HG03520 (cell line): ENCODE measurements at regions not wholly inside any gene's neighbourhood (a gene's known extent, or its start where the extent isn't known, plus 50 kb on each side); places are given as distances from the start of the nearest gene placed in this dataset.
"Not testable (repeated sequence)": the region's sequence is repeated elsewhere in the genome, so short reads cannot be mapped to it uniquely, and the experiment has no call there.

Experiments
- ATAC-seq: cut with Tn5 transposase; IDR thresholded peaks from one replicate; pipeline ENCODE4 v1.9.1; 2021; ENCODE audit warnings: mild to moderate bottlenecking, moderate library complexity; ENCODE audit not compliant: unreplicated experiment

DNA sequence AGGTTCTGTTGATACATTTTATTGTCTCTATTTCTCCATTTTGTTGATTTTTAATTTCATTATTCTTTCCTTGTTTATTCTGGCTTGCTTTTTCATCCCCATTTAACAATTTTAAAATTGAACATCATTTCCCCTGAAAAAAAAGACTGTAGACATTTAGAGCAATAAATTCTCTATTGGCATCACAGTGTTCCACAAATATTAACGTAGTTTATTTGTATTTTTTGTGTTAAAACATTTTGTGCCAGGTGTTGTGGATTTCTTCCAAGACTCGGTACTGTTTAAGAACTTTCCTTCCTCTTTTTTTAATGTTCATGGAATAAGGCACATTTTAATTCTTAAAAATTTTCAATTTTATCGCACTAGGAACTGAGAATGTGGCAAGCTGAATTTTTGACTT, 156.1 kb upstream of the NPY start:
- no peak for ATAC-seq

- ATAC-seq = no peak
Measured at GRCh38 chr7:24129597-24129996, 154.4 kb upstream of the NPY start.

DNA sequence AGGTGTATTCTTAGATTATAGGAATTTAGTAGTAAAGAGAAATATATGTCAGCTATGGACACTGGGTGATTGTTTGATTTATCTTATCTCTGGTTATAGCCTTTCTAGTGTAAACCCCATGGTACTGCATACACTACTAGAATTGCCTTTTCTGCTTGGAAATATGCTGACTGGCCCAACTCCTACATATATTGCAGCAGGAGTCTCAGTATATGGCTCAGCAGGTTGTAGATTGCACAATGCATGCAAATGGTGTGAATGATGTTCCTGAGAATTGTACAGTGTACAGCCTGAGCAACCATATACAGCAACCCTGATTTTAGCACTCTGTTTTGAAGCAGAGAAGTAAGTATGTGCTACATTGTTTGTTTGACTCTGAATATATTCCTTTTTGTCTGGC, 153.4 kb upstream of the NPY start:
- no peak for ATAC-seq

DNA sequence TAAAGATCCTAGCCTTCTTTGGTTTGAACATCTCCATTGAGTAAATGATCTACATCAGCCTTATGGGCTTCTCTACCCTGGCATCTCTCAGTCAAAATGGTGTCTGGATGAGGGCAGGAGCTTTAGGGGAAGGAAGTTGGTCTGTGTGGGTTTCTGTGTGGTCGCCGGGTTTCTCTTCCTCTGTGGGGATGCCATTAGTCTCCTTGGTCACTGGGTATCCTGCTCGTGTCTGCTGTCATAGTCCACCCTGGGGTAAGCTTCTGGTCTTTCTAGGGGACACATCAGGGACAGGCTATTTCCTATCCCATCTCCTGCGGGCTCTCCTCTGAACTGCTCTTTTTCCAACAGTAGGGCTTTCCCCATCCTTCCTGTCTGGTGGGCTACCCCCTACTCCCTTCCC, 150.3 kb upstream of the NPY start:
- ATAC-seq = no peak

- ATAC-seq = no peak
Measured at GRCh38 chr7:24134535-24134934, 149.5 kb upstream of the NPY start.

DNA sequence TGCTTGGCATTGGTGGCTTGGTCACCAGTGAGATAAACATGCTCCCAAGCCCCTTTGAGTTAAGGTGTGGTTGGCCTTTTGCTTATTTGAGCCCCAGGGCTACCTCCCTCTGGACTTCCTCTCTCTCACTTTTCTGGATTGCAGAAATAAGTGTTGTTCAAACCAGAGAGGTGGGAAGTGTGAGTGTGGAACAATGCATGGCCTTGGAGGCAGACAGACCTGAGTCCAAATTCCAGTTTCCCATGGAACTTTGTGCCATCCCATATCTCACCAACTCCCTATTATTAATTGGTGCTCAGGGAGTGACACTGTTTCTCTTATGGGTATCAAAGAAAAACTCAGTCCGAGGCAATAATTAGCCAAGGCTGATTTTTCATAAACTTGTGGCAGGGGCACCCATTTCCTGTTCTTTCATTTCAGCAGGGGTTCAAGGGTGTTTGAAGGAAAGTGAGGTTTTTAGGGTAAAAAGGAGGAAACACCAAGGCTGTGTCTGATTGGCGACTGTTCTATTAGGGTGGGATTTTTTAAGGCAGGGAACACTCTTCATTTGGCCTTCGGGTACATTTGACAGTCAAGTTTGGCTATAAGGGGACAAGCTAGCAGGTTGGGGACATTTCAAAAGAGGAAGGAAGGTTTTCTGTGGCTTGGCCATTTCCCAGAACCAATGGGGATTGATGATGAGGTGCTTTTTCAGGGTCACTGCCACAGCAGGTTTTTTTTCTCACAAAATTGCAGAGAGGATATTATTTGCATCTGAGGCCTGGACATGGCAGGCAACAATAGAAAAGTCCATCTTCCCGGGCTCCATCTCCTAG, 148.8 kb upstream of the NPY start:
- peak; percentile 54 for ATAC-seq

GRCh38 chr7:24137338-24137737, 146.7 kb upstream of the NPY start:
- no peak for ATAC-seq

GRCh38 chr7:24138343-24138742, 145.6 kb upstream of the NPY start:
- no peak for ATAC-seq

DNA sequence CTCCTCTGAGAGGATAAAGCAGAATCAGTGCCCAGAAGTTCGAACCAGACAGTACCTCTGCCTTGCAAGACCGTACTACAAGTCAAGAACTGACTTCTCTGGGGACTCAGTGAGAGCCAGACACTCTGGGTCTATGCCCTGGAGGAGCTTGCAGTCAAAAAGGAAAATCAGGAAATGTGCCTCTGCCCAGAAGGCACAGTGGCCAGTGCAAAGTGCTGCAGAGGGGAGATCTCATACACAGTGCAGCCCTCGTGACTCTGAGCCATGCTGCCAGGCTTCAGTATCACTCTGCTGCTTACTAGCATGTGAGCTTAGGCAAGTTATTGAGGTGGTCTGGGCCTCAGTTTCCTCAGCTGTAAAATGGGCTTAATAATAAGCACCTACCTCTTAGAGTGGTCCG, 144.0 kb upstream of the NPY start:
- ATAC-seq = no peak

DNA sequence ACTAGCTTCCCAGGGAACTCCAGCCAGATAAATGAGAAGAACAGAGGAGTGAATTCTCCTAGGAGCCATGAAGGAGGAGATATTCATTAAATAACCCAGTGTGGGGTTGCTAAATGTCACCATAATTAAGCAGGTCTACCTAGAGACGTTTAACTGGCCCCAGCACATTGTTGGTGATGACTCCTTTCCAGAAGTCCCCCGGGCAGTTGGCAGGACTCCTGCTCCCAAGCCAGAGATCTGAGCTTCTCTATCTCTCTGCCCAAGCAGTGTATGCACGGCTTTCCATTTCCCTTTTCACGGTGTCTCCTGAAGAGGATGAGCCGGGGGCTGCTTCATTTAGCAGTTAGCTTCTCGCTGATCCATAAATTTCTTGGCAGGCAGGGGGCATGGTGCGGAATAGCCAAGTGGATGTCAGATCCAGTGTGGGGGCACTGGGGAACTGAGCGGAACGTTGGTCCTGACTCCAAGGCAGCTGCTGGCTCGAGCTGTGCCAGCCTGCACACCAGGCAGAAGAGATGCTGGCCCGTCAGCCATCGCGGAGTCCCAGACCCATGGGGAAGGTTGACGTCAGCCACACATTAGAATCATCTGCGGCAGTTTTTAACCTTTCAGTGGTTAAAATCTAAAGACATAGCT, 142.0 kb upstream of the NPY start:
- ATAC-seq = no peak

DNA sequence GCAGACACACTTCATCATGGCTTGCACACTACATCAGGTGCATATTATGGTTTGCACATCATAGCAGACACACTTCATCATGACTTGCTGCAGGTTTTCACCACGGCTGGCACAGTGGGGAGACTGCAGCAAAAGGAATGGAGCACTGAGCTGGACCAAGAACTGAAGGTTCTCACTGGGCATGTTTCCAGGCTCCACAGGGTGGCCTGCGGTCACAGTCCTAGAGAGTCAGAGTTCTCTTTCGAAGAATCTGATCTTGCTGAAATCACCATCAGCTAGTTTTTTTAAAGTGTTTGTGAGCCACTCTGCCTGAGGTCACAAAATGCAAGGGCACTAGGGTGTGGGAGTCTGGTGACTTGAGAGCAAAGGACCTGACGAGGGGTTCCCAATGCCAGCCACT, 140.4 kb upstream of the NPY start:
- ATAC-seq = no peak

DNA sequence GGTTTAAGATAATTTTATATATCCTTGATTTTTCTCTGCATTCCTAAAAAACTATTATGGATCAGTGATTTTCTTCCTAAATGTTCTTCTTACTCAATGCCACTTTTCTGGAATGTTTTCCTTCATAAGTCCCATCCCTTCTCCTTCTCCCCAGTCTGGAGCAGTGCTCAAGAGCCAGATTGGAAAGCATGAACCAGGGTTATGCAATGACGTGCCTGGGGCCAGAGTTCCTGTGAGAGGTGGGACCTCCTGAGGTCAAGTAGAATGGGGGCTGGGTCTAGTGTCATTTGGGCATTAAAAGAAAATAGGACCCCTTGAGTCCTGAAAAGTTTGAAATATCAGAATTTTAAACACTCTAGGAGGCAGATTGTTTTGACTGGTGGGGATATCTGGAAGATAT, 132.0 kb upstream of the NPY start:
- no peak for ATAC-seq

- ATAC-seq = no peak
Measured at GRCh38 chr7:24152356-24152755, 131.6 kb upstream of the NPY start.

DNA sequence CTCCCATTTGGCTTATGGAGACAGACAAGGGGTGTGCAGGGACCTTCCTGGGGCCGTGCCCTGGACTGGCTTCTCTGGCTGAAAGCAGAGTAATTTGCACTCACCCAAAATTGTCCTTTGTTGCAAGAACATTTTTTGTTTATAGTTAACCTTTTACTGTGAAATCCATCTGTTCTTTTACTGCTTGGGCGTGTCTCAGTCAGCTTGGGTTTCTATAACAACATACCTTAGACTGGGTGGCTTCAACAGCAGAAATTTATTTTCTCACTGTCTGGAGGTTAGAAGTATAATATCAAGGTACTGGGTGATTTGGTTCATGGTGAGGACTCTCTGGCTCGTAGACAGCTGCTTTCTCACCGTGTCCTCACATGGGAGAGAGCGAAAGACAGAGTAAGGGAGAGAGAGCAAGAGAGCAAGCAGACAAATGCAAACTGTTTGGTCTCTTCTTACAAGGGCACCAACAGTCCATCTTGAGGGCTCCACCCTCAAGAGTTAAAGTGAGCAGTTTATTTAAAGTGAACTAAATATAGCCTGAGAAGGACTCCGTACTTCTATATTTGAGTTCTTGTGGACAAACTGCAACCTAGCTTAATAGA, 131.0 kb upstream of the NPY start:
- no peak for ATAC-seq

DNA sequence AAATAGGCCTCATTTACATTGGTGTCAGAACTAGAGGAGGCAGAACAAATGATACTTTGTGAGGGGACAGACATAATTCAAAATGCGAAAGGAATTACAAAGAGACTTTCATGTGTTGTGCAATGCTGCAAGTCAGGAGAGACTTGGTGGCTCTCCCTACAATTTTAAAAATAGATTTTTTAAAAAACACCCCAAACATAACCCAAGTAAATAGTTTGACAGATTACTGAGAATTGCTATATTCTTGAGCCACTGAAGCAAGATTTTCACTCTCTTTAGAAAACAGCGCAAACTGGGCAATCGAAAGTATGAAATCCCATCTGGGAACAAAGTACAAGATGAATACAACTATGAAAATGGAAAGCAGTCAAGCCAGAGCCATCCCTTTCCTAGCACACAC, 126.3 kb upstream of the NPY start:
- no peak for ATAC-seq

DNA sequence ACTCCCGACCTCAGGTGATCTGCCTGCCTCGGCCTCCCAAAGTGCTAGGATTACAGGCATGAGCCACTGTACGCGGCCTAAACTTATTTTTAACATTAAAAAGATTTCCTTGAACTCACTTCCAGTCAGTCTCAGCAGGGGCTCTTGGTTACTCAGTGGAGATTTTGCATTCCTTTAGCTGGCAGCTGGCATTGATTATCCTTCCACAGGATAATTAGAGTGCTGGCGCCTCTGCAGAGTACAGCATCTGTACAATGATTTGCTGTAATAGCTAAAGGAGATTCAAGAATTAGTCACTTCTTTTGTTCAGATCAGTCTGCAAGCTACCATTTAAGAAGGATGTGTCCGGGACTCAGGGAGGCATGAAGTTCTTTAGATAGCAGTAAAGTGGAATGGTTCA, 125.0 kb upstream of the NPY start:
- ATAC-seq = no peak

GRCh38 chr7:24164401-24164800, 119.6 kb upstream of the NPY start:
- no peak for ATAC-seq

- no peak for ATAC-seq
Measured at GRCh38 chr7:24169077-24169624, 114.8 kb upstream of the NPY start.

- not testable (repeated sequence) for ATAC-seq
Measured at GRCh38 chr7:24171951-24172350, 112.0 kb upstream of the NPY start.

DNA sequence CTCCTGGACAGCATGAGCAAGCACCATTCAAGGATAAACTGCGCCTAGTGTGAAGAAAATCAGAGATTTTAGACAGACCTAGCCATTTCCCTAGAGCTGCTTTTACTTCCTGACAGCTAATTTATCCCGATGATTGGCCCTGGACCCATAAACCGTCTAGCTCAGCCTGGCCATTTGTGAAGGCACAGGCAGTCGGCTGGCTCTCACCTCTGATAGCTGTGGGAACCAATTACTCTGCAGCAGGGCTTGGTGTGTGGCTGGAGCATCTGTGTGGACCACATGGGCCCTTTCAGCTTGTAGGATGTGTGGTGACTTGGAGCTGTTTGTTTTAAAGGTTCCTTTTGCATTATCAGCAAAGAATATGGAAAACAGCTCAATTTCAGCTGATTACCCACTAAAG, 111.1 kb upstream of the NPY start:
- no peak for ATAC-seq

GRCh38 chr7:24175603-24176002, 108.4 kb upstream of the NPY start:
- no peak for ATAC-seq
